ENCODE measurements at regions not wholly inside any gene's neighbourhood (a gene's known extent, or its start where the extent isn't known, plus 50 kb on each side); places are given as distances from the start of the nearest gene placed in this dataset.
"Not testable (repeated sequence)": the region's sequence is repeated elsewhere in the genome, so short reads cannot be mapped to it uniquely, and the experiment has no call there.

- POLR2A ChIA-PET = no interaction called here
- CTCF ChIA-PET = no interaction called here
- H3K27me3 Mint-ChIP-seq = no peaks in the 10 kb centered on the region
- H3K9me3 Mint-ChIP-seq (ENCODE audit: low read depth) = no peaks in the 10 kb centered on the region
- DNase-seq (no peak), ATAC-seq (no peak)
- H3K4me1 Mint-ChIP-seq = no peaks in the 10 kb centered on the region
- H3K36me3 Mint-ChIP-seq (ENCODE audit: low read depth) = no peaks in the 10 kb centered on the region
- no peak overlapping the region for H3K27ac Mint-ChIP-seq
- intact Hi-C loops (cut with DNase I, micrococcal nuclease) = no loop called here
- H3K4me3 Mint-ChIP-seq = no peak overlapping the region
These were observed 557.6 kb downstream of the SATB2 start for GRCh38 chr2:198900141-198900540.

DNA sequence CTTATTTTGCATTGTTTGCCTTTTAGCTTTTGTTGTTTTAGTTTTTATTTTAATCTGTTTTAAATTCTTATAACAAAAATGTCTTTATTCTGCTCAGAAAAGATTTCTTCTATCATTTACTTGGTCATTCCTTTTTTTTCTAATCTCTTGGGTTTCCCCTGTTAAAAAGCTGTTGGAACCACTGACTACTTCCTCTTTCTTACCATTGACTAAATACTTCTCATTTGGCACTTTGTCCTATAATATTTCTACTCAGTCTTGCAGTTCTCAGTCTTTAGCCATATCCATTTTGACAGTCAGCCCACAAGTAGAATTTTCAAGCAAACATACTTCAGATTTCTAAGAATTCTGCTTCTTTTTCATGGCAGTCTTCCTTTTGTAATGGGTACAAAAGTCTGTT lies 567.2 kb downstream of the SATB2 start:
- ATAC-seq (no peak), DNase-seq (no peak)
- intact Hi-C loops (cut with DNase I, micrococcal nuclease) = no loop called here
- Mint-ChIP-seq H3K9me3 (ENCODE audit: low read depth) (peaks cover 6% of the 10 kb centered on the region), H3K27ac (no peak overlapping the region), H3K36me3 (ENCODE audit: low read depth) (no peaks in the 10 kb centered on the region), H3K27me3 (no peaks in the 10 kb centered on the region), H3K4me3 (no peak overlapping the region), H3K4me1 (no peaks in the 10 kb centered on the region)
- POLR2A ChIA-PET = no interaction called here
- CTCF ChIA-PET = no interaction called here

- intact Hi-C loops (cut with DNase I, micrococcal nuclease) = no loop called here
- no peak overlapping the region for H3K27ac Mint-ChIP-seq
- DNase-seq = no peak
- ChIA-PET CTCF (no interaction called here), POLR2A (no interaction called here)
- no peak for ATAC-seq
- no peaks in the 10 kb centered on the region for H3K36me3 Mint-ChIP-seq (ENCODE audit: low read depth)
- H3K27me3 Mint-ChIP-seq = no peaks in the 10 kb centered on the region
- no peaks in the 10 kb centered on the region for H3K9me3 Mint-ChIP-seq (ENCODE audit: low read depth)
- H3K4me3 Mint-ChIP-seq = no peak overlapping the region
- no peaks in the 10 kb centered on the region for H3K4me1 Mint-ChIP-seq
These were observed 574.1 kb downstream of the SATB2 start for GRCh38 chr2:198883604-198884003.

- H3K4me3 Mint-ChIP-seq = no peak overlapping the region
- intact Hi-C loops (cut with DNase I, micrococcal nuclease) = no loop called here
- CTCF ChIA-PET = no interaction called here
- no peak overlapping the region for H3K27ac Mint-ChIP-seq
- POLR2A ChIA-PET = no interaction called here
- ATAC-seq = no peak
- no peaks in the 10 kb centered on the region for H3K9me3 Mint-ChIP-seq (ENCODE audit: low read depth)
- no peak for DNase-seq
- no peaks in the 10 kb centered on the region for H3K27me3 Mint-ChIP-seq
- no peaks in the 10 kb centered on the region for H3K4me1 Mint-ChIP-seq
- no peaks in the 10 kb centered on the region for H3K36me3 Mint-ChIP-seq (ENCODE audit: low read depth)
These were observed 576.8 kb downstream of the SATB2 start for GRCh38 chr2:198880986-198881385.

DNA sequence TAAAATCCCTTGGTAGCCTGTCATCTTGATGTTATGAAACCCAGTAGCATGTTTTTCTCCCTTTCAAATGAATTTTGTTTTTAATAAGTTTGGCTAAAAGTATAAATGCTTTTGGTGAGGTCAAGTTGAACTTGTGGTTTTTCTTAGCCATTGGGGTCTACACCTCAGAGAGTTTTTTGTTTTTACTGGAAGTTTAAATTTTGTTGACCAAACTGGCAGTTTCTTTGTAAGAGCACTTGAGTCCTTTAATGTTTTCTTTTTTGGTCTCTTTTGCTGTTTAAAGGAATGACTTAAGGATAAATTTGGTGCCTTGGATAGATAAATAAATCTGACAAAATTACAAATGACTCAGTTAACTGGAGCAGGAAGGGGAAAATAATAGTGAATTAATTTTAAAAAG lies 577.3 kb downstream of the SATB2 start:
- Mint-ChIP-seq H3K4me3 (no peak overlapping the region), H3K9me3 (ENCODE audit: low read depth) (no peaks in the 10 kb centered on the region)

DNA sequence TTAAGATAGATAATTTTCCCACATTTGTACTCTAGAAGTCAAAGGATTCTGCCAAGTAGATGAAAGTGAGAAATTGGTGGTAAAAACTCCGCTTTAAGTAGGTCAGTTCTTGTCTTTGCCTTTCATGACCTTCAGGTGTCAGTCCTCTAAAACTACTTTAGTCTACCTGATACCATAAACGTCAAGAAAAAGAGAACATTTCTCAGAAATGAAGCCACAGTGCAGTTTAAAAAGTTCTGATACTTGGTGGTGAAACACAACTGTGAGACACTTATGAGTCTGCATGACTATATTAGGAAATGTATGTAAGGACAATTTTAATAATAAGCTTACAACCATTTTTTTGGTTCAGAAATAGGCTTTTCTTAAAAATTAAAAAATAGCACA lies 583.3 kb downstream of the SATB2 start:
- intact Hi-C loops (cut with DNase I, micrococcal nuclease) = no loop called here
- H3K27ac Mint-ChIP-seq = no peak overlapping the region
- no peaks in the 10 kb centered on the region for H3K36me3 Mint-ChIP-seq (ENCODE audit: low read depth)
- no peaks in the 10 kb centered on the region for H3K27me3 Mint-ChIP-seq
- no peaks in the 10 kb centered on the region for H3K9me3 Mint-ChIP-seq (ENCODE audit: low read depth)
- DNase-seq (no peak), ATAC-seq (no peak)
- CTCF ChIA-PET = interaction anchor here (0.7 kb wide), 1 partner anchor 13 kb away, joined by 3 read pairs; no protein-coding TSS in a partner anchor
- POLR2A ChIA-PET = no interaction called here
- no peaks in the 10 kb centered on the region for H3K4me1 Mint-ChIP-seq
- H3K4me3 Mint-ChIP-seq = no peak overlapping the region

More for the DNA sequence above, 577.3 kb downstream of the SATB2 start:
- no peaks in the 10 kb centered on the region for H3K36me3 Mint-ChIP-seq (ENCODE audit: low read depth)
- no peak overlapping the region for H3K27ac Mint-ChIP-seq
- POLR2A ChIA-PET = no interaction called here
- H3K27me3 Mint-ChIP-seq = no peaks in the 10 kb centered on the region
- no peaks in the 10 kb centered on the region for H3K4me1 Mint-ChIP-seq
- no peak for DNase-seq
- intact Hi-C loops (cut with DNase I, micrococcal nuclease) = no loop called here
- ATAC-seq = no peak
- CTCF ChIA-PET = no interaction called here

GRCh38 chr2:198873503-198874471 lies 584.0 kb downstream of the SATB2 start:
- DNase-seq (no peak), ATAC-seq (no peak)
- no peak overlapping the region for H3K4me3 Mint-ChIP-seq
- ChIA-PET CTCF (no interaction called here), POLR2A (no interaction called here)
- H3K27me3 Mint-ChIP-seq = no peaks in the 10 kb centered on the region
- H3K27ac Mint-ChIP-seq = no peak overlapping the region
- intact Hi-C loops (cut with DNase I, micrococcal nuclease) = no loop called here
- H3K36me3 Mint-ChIP-seq (ENCODE audit: low read depth) = no peaks in the 10 kb centered on the region
- no peaks in the 10 kb centered on the region for H3K4me1 Mint-ChIP-seq
- no peaks in the 10 kb centered on the region for H3K9me3 Mint-ChIP-seq (ENCODE audit: low read depth)

- intact Hi-C loops (cut with DNase I, micrococcal nuclease) = no loop called here
- H3K9me3 Mint-ChIP-seq (ENCODE audit: low read depth) = peaks cover 10% of the 10 kb centered on the region
- CTCF ChIA-PET = no interaction called here
These were observed 594.1 kb downstream of the SATB2 start for GRCh38 chr2:198863655-198864054.

GRCh38 chr2:198861080-198861479 lies 596.7 kb downstream of the SATB2 start:
- no peaks in the 10 kb centered on the region for H3K36me3 Mint-ChIP-seq (ENCODE audit: low read depth)
- ChIA-PET CTCF (no interaction called here), POLR2A (no interaction called here)
- no peak for ATAC-seq
- intact Hi-C loops (cut with DNase I, micrococcal nuclease) = no loop called here
- no peak overlapping the region for H3K27ac Mint-ChIP-seq
- DNase-seq = no peak
- no peak overlapping the region for H3K4me3 Mint-ChIP-seq
- no peaks in the 10 kb centered on the region for H3K27me3 Mint-ChIP-seq
- H3K9me3 Mint-ChIP-seq (ENCODE audit: low read depth) = peaks cover 14% of the 10 kb centered on the region
- no peaks in the 10 kb centered on the region for H3K4me1 Mint-ChIP-seq

More at GRCh38 chr2:198863655-198864054, 594.1 kb downstream of the SATB2 start:
- Mint-ChIP-seq H3K27ac (no peak overlapping the region), H3K4me3 (no peak overlapping the region), H3K4me1 (no peaks in the 10 kb centered on the region), H3K27me3 (no peaks in the 10 kb centered on the region), H3K36me3 (ENCODE audit: low read depth) (no peaks in the 10 kb centered on the region)
- DNase-seq (no peak), ATAC-seq (no peak)
- POLR2A ChIA-PET = no interaction called here

- Mint-ChIP-seq H3K4me1 (no peaks in the 10 kb centered on the region), H3K36me3 (ENCODE audit: low read depth) (no peaks in the 10 kb centered on the region), H3K27ac (no peak overlapping the region), H3K9me3 (ENCODE audit: low read depth) (peaks cover 15% of the 10 kb centered on the region), H3K4me3 (no peak overlapping the region), H3K27me3 (no peaks in the 10 kb centered on the region)
- ChIA-PET POLR2A (no interaction called here), CTCF (no interaction called here)
- ATAC-seq (no peak), DNase-seq (no peak)
- intact Hi-C loops (cut with DNase I, micrococcal nuclease) = no loop called here
These were observed 600.5 kb downstream of the SATB2 start for GRCh38 chr2:198857246-198857645.

DNA sequence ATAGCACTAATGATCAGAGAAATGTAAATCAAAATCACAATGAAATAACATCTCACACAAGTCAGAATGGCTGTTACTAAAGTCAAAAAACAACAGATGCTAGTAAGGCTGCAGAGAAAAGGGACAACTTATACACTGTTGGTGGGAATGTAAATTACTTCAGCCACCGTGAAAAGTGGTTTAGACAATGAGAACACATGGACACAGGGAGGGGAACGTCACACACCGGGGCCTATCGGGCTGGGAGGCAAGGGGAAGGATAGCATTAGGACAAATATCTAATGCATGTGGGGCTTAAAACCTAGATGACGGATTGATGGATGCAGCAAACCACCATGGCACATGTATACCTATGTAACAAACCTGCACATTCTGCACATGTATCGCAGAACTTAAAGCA lies 602.0 kb downstream of the SATB2 start:
- CTCF ChIA-PET; H3K4me1 Mint-ChIP-seq; POLR2A ChIA-PET; H3K4me3 Mint-ChIP-seq; H3K36me3 Mint-ChIP-seq (ENCODE audit: low read depth); ATAC-seq; H3K27me3 Mint-ChIP-seq; intact Hi-C loops (cut with DNase I, micrococcal nuclease); H3K27ac Mint-ChIP-seq; DNase-seq: not testable (repeated sequence)
- peaks cover 14% of the 10 kb centered on the region for H3K9me3 Mint-ChIP-seq (ENCODE audit: low read depth)

DNA sequence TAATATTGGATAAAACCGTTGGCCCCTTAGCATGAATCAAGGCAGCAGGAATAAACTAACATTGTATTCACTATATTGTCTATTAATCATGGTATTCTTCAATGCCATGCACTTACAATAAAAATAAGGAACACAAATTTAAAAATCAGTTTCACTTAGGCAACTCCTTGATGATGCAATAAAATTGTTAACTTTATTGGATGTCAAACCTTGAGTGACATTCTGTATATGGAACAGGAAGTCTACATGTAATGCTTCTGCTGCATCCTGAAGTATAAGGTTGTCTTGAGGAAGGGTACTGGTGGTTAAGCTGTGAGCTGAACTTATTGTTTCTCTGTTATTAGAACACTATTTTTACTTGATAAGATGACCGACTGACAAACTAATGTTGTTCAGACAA lies 605.5 kb downstream of the SATB2 start:
- peaks cover 7% of the 10 kb centered on the region for H3K9me3 Mint-ChIP-seq (ENCODE audit: low read depth)
- DNase-seq (no peak), ATAC-seq (no peak)
- no peak overlapping the region for H3K27ac Mint-ChIP-seq
- ChIA-PET POLR2A (no interaction called here), CTCF (no interaction called here)
- intact Hi-C loops (cut with DNase I, micrococcal nuclease) = no loop called here
- H3K27me3 Mint-ChIP-seq = no peaks in the 10 kb centered on the region
- no peak overlapping the region for H3K4me3 Mint-ChIP-seq
- no peaks in the 10 kb centered on the region for H3K4me1 Mint-ChIP-seq
- no peaks in the 10 kb centered on the region for H3K36me3 Mint-ChIP-seq (ENCODE audit: low read depth)

Data from activated CD4-positive, alpha-beta T cell treated with anti-CD3 and anti-CD28 coated beads for 36 hours (primary cell).